ENCODE measurements at regions not wholly inside any gene's neighbourhood (a gene's known extent, or its start where the extent isn't known, plus 50 kb on each side); places are given as distances from the start of the nearest gene placed in this dataset.
"Not testable (repeated sequence)": the region's sequence is repeated elsewhere in the genome, so short reads cannot be mapped to it uniquely, and the experiment has no call there.

GRCh38 chr18:43786893-43787292 lies 509.6 kb upstream of the SYT4 start:
- 89 to 92% methylated on average over 4 of the region's 4 CpGs for WGBS, 2 donors
- DNase-seq (ENCODE audit: low spot score in 2 of 2) = no peak
- intact Hi-C loops (cut with DNase I; ENCODE audit: low total_unique reads) = no loop called here
- no peak for TF ChIP-seq CTCF (IDR thresholded peaks at IDR 0.05)
- TF ChIP-seq POLR2A (IDR thresholded peaks at IDR 0.05) = no peak
- no peak overlapping the region for H3K4me3 ChIP-seq (ENCODE audit: low read depth, poor library complexity, severe bottlenecking)

- H3K4me3 ChIP-seq (ENCODE audit: low read depth, poor library complexity, severe bottlenecking); DNase-seq (ENCODE audit: low spot score in 2 of 2); intact Hi-C loops (cut with DNase I; ENCODE audit: low total_unique reads): not testable (repeated sequence)
Observed at GRCh38 chr18:43787721-43788120, 510.4 kb upstream of the SYT4 start.

DNA sequence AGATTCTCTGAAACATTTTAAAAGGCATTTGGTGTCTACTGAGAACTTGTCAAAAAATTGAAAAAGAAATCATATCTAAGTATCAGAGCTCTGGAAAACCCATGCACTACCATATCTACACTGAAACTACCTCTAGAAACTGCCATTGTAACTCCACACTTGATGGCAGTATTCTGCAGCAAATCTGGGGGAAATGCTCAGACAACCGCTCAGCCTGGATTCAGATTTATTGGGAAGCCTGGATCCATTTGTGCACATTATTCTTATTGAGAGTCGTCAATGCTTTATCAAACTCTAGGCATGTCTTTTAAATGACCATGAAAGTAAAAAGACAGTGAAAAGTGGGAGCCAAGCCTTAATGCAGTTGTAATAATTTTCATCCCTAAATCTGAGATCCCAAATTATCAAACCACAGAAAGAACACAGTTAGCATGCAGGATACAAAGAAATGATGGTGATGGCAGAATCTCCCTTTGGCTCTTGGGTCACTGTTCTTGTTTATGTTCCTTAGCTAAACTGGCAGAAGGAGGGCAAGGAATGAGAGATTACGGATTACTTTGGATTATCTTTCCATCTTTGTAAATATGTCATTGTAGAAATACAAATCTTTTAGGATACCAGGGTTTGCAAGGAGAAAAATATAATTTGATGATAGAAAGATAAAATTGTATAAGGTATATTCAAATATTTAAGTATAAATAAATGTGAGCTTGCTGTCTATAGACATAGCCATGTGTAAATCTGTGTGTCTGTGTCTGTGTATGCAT lies 512.1 kb upstream of the SYT4 start:
- no peak overlapping the region for H3K4me3 ChIP-seq (ENCODE audit: low read depth, poor library complexity, severe bottlenecking)
- 45 to 59% methylated on average over 3 of the region's 3 CpGs for WGBS, 2 donors
- no peak for DNase-seq (ENCODE audit: low spot score in 2 of 2)
- TF ChIP-seq POLR2A (IDR thresholded peaks at IDR 0.05) (no peak), CTCF (IDR thresholded peaks at IDR 0.05) (no peak)
- intact Hi-C loops (cut with DNase I; ENCODE audit: low total_unique reads) = no loop called here

DNA sequence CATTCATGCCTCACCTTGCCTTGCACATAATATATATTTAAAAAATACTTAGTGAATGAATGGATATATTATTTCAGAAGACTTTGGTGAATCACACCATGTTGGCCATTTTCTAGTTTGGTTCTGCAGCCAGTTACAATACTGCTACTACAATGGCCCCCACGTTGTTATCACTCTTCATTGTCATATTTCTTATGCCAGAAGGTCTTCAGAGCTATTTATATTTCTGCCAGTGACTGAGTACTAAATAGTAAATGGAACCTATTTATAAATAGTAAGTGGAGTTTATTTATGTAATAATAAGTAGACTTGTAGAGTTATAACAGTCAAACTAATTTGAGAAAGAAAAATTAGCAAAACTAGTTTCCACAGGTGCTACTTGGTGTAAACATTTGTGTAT lies 516.6 kb upstream of the SYT4 start:
- H3K4me3 ChIP-seq (ENCODE audit: low read depth, poor library complexity, severe bottlenecking) = no peak overlapping the region
- no peak for DNase-seq (ENCODE audit: low spot score in 2 of 2)
- intact Hi-C loops (cut with DNase I; ENCODE audit: low total_unique reads) = no loop called here
- 68 to 74% methylated on average over 1 of the region's 1 CpG for WGBS, 2 donors
- TF ChIP-seq CTCF (IDR thresholded peaks at IDR 0.05) (no peak), POLR2A (IDR thresholded peaks at IDR 0.05) (no peak)

DNA sequence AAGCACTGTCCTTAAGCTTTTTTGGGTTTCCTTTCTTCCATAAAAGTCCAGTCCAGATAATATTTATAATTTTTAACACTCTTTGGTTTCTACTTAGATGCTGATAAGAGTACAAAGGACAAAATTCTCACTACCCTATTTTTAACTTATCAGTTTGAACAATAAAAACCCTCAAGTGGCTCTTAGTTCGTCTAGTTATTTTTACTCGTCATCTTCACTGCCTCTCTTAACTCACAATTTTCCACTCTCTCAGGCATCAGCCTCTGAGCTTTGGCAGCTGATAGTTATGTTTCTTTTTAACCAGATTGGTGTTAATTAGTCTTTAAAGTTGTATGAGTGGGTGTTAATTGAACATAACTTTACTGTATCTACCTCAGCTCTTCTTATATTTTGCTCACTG lies 517.1 kb upstream of the SYT4 start:
- H3K4me3 ChIP-seq (ENCODE audit: low read depth, poor library complexity, severe bottlenecking) = no peak overlapping the region
- TF ChIP-seq POLR2A (IDR thresholded peaks at IDR 0.05) (no peak), CTCF (IDR thresholded peaks at IDR 0.05) (no peak)
- intact Hi-C loops (cut with DNase I; ENCODE audit: low total_unique reads) = no loop called here
- 58 to 61% methylated on average over 2 of the region's 2 CpGs for WGBS, 2 donors
- no peak for DNase-seq (ENCODE audit: low spot score in 2 of 2)

GRCh38 chr18:43797347-43797746 lies 520.1 kb upstream of the SYT4 start:
- TF ChIP-seq POLR2A (IDR thresholded peaks at IDR 0.05) (no peak), CTCF (IDR thresholded peaks at IDR 0.05) (no peak)
- intact Hi-C loops (cut with DNase I; ENCODE audit: low total_unique reads) = no loop called here
- 51 to 72% methylated on average over 1 of the region's 1 CpG for WGBS, 2 donors
- no peak overlapping the region for H3K4me3 ChIP-seq (ENCODE audit: low read depth, poor library complexity, severe bottlenecking)
- DNase-seq (ENCODE audit: low spot score in 2 of 2) = no peak
